ENCODE measurements at regions not wholly inside any gene's neighbourhood (a gene's known extent, or its start where the extent isn't known, plus 50 kb on each side); places are given as distances from the start of the nearest gene placed in this dataset.
"Not testable (repeated sequence)": the region's sequence is repeated elsewhere in the genome, so short reads cannot be mapped to it uniquely, and the experiment has no call there.

DNA sequence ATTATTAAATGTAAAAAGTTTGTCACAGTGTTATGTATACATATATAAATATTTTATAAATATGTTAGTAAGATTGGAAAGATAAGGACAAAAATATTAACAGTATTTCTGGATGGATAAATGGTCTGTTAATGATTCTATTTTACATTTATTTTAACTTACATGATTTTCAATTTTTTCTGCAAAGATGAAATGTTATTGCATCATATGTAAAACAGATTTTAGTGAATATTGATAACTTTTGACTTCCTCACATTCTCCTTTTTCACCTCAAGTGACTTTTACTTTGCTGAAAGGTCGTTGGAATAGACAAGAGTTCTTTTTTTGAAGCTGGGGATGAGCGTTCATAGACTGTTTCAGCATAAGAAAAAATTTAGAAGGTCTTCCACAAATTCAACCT, 1554.7 kb upstream of the TENM4 start:
- DNase-seq, result no peak

DNA sequence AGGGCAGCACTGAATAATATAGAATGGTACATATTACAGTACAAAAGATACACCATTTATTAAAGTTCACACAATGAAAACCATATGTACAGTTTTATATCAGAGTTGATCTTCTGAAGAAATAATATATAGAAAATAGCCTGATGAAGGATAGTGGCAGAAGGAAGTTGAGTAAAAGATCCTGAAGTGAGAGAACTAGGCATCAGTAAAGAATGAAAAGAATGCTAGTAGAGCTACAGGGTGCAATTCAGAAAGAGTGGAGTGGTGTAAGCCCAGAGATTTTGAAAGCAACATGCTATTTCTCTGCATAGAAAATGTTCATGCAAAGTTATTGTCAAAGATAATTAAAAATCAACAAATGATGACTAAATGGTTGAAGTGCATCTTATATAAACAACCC, 1552.7 kb upstream of the TENM4 start:
- no peak for DNase-seq

DNA sequence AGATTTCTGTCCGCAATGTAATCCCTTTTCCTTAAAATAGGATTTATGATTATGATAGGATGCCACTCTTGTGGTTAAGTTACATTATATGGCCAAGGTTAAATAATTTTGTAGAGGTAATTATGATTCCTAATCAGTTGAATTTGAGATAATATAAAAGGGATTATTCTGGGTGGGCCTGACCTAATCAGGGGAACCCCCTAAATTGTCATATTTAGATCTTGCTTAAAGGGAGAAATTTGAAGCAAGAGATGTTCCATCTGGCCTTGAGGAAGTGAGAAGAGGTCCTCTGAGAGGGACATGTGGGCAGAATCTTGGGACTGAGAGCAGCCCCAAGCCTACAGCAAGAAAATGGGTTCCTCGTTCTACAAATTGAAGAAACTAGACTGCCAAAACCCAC, 1550.1 kb upstream of the TENM4 start:
- DNase-seq, result no peak

DNA sequence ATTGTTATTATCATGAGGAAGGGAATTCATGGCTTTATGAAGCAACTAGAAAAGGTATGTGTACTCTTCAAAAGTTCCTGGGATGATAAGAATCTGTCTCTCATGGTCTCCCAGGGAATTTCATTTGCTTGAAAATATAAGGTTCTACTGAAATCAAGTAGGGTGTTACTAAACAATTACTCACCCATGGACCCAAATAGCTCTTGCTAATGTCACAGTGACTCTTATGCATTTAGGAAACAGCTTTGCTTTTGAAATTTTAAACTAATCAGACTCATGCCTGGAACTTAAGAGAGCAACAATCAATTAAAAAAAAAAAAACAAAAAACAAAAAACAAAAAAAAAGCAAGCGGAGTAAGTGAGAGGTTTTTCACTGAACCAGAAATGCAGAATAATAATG, 1546.3 kb upstream of the TENM4 start:
- no peak for DNase-seq

DNA sequence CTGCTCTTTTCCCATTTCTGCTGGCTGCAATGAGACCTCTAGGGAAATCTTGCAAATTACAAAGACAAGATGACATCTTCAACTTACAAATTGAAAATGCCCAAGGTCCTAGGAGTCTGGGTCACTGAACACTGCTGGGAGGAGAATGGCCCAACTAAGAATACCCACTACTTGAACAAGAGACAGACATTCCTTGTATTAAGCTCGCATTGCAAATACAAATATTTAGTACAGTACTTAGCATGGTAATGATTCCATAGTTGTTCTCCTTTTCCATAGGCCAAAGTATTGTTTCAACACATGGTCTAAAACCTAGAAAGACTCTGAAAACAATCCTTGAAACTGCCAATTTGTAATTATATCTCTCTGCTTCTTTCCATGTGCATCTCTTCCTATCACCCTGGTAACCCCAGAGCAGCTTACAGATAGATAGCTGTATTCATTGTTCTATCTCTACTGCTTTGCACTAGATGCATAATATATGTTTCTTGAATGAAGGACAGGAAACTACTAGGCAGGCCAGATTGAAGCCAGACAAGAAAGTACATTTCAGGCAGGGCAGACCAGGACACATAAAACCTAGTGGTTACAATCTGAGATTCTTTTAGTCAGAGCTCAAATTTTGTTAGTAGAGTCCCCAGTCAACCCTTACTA, 1545.7 kb upstream of the TENM4 start:
- no peak for DNase-seq

- no peak for DNase-seq
Measured at GRCh38 chr11:80980227-80980626, 1539.4 kb upstream of the TENM4 start.

GRCh38 chr11:80973786-80974185, 1533.0 kb upstream of the TENM4 start:
- no peak for DNase-seq

- DNase-seq, result no peak
Measured at GRCh38 chr11:80970037-80970436, 1529.2 kb upstream of the TENM4 start.

GRCh38 chr11:80967649-80968048, 1526.8 kb upstream of the TENM4 start:
- no peak for DNase-seq

DNA sequence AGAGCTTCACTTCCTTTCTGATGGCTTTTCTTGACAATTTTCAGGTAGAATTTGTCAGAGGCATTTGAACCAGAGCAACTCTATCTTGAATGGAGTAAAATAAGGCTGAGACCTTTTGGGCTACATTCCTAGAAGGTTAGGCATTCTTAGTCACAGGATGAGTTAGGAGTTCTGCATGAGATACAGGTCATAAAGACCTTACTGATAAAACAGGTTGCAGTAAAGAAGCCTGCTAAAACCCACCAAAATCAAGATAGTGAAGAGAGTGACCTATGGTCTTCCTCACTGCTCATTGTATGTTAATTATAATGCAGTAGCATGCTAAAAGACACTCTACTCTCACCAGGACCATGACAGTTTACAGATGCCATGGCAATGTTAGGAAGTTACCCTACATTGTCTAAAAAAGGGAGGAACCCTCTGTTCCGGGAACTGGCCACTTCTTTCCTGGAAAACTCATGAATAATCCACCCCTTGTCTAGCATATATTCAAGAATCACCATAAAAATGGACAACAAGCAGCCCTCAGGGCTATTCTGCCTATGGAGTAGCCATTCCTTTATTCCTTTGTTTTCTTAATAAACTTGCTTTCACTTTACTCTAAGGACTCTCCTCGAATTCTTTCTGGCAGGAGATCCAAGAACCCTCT, 1519.7 kb upstream of the TENM4 start:
- DNase-seq, result no peak

DNA sequence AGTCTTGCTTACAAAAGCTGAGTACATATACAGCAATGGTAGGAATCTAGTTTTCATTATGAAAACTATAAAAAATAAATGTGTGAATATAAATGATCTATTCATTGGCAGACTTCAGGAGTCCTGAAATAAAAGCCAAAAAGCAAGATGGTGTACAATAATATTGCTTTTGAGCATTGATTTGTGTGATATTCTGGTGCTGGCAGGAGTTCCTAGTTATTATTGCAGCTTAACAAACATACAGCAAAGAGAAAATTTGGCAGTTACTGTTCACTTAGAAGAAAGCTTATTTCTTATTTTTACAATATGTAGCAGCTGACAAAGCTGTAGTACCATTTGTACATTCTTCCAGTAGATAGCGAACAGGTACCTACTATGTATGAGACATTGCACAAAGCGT, 1518.9 kb upstream of the TENM4 start:
- DNase-seq, result no peak

GRCh38 chr11:80958987-80959386, 1518.2 kb upstream of the TENM4 start:
- DNase-seq, result no peak

DNA sequence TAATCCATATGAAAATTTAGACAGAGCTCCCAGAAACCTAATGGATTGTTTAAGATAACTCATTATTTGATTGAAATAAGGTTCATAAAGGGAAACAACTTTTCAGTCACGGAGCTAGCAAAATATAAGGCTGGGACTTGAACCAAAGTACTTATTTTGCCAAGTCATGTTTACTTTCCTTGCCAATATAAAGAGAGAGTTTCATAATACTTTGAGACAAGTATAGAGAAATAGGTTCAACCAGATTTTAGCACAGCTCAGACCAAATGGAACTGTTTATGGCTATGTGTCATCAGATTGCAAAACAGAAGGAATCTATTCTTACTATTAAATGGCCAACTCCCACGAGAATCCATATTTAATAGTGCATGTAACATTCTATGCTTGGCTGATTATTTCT, 1517.5 kb upstream of the TENM4 start:
- no peak for DNase-seq

- no peak for DNase-seq
Measured at GRCh38 chr11:80955588-80955987, 1514.8 kb upstream of the TENM4 start.

DNA sequence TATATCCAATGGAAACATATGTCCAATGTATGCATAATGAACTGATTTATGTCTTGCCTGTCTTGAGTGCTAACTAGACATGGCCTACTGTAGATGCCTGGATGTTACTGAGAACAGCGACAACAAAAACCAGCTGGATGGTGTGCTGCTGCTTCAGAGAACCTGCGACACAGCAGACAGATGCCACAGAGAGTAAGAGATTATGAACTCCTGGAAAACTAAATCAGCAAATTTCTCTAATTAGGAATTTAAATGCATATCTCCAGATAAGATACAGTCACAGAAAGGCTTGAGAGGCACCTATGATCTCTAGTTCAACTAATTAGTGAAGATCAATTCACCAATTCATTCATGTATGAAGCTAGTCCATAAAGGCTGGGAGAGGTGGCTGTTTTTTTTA, 1508.0 kb upstream of the TENM4 start:
- DNase-seq, result no peak

DNA sequence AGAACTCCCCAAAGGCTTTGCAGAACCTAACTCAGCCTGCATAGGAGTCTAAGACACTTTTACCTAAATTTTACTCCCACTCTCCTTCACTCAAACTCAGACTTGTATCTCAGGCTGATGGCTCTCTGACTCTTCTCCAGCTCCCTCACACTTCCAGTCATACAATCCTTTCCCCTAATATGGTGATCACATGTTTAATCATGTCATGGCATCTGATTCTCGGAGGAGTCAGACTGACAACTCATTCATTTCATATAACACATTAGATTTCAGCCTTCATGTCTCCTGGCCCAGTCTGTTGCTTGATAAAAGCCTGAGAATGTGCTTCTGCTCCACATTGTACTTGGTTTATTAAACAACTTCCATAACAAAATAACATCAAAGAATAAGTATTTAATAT, 1503.9 kb upstream of the TENM4 start:
- no peak for DNase-seq

DNA sequence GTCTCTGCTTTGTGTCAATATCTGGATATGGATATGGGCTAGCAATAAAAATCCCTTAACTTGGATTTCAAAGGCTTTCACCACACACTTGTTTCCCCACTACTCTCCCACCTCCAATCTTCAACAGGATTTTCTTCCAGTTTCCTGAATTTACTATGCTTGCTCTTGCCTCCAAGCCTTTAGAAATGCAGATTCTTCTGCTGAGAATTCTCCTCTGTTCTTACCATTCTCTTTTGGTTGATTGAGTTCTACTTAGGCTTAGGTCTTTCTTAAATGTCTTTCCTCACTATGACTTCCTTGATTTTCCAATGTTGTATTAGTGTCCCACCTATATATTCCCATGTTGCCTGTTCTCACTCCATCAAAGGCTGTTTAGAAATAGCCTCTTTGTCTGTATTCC, 1502.4 kb upstream of the TENM4 start:
- DNase-seq, result no peak

- DNase-seq, result no peak
Measured at GRCh38 chr11:80937842-80938241, 1497.0 kb upstream of the TENM4 start.

- no peak for DNase-seq
Measured at GRCh38 chr11:80930038-80930437, 1489.2 kb upstream of the TENM4 start.

GRCh38 chr11:80929031-80929805, 1488.4 kb upstream of the TENM4 start:
- no peak for DNase-seq

DNA sequence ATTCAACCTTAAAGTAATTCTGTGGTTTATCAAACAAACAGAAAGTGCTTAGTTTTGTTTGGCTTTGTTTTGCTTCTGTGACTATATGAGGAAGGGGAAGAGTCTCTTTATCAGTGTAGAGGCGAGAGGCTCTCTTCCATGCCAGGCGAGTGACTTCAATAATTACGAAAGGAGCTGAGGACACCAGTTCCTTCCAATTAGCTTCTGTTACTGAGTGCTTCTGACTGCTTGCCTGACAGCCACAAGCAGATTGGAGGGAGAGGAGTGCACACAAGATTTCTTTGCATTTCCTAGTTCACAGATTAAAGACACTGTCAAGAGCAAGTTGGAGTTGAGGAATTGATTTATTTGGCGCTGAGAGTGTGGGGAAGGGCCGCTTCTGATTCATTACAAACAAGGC, 1484.5 kb upstream of the TENM4 start:
- DNase-seq, result no peak

GRCh38 chr11:80921310-80921709, 1480.5 kb upstream of the TENM4 start:
- not testable (repeated sequence) for DNase-seq

DNA sequence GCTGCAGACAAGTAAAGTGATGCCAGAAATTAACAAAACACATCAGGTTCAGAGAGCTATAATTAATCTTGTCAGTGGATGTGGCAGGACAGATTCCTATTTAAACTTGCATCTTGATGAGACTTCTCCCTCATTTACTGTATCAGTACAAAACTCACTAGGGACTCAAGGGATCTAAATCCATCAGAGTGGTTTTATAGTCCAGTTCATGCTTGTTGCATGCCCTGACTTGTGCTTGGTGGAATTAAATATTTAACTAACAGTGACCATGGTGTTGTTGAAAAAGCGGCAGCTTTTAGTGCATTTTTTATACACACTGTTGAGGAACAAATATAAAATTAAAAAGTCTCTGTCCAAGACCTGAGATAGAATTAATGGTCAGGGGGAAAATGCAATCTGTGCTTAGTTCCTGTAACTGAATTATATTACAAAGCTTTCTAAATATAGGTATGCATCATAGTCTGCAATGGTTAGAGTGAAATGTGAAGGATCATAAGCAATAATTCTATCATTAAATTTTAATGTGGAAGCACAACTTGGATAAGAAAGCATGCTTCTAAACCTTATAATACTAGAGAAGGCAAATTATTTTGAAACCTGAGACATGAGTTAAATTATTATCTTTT, 1475.5 kb upstream of the TENM4 start:
- DNase-seq, result no peak

DNA sequence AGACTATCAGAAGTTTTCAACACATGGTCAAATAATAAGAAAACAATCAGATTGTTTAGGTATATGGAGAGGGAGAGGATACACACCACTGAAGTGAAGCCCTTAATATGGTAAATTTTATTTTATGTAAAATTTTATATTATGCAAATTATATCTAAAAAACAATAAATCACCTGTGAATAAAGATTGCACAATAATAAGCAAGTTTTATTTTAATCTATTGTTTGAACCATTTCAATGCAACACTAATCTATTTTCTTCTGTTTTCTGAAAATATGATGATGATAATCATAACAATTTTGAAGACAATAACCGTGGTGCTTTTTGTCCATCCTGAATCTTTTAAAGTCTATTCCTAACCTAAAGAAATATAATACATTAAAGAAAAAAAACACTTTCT, 1473.5 kb upstream of the TENM4 start:
- DNase-seq, result no peak
